HCT116 (cell line): ENCODE measurements at regions not wholly inside any gene's neighbourhood (a gene's known extent, or its start where the extent isn't known, plus 50 kb on each side); places are given as distances from the start of the nearest gene placed in this dataset.

ENCODE experiments used
- ATAC-seq: fragments of 200-7000 bp; cut with Tn5 transposase; 2 replicates; pipeline ENCODE4 v1.9.1; 2020; ENCODE audit warnings: mild to moderate bottlenecking, moderate library complexity
- BruUV-seq: library from RNA; stranded (reverse); fragments of 400-500 nt; replicated peaks from 2 replicates; lab custom pipeline; 2021; lab: Mats Ljungman, UMichigan
- CTCF ChIA-PET: fragments of 300-600 bp; sonication (Branson Sonifier 250); formaldehyde crosslinking; loops from one replicate; lab custom pipeline; 2021; ENCODE audit warnings: antibody characterized with exemption; lab: Charles Lee
- POLR2A ChIA-PET: fragments of 300-600, 350-600 bp; sonication (Branson Sonifier 250); formaldehyde crosslinking; loops from one replicate; lab custom pipeline; 2021; ENCODE audit warnings: antibody characterized with exemption; lab: Charles Lee
- RAD21 ChIA-PET, 2 experiments: fragments of 300-600 bp; sonication (Branson Sonifier 250); formaldehyde crosslinking; loops; one replicate each; lab custom pipeline; 2023; ENCODE audit warnings: low total read pairs in 2 of 2; ENCODE audit not compliant: uncharacterized antibody in 2 of 2, unreplicated experiment in 2 of 2, low non-redundant PET in 1 of 2; lab: Charles Lee
- DNase-seq: peaks from one replicate; pipeline ENCODE4 v3.0.0-alpha.2; 2010; ENCODE audit warnings: low read depth, low spot score
- H2AFZ ChIP-seq: fragments of 200-600 bp; shearing (Covaris generic), sonication (generic); 2 replicates; pipeline ENCODE4 v1.6.1; 2017; ENCODE audit warnings: low read depth, mixed run types, mixed read lengths, antibody characterized with exemption, low read length; ENCODE audit not compliant: poor library complexity, severe bottlenecking
- H3K27ac ChIP-seq: 2 replicates; pipeline ENCODE4 v1.5.1; 2012; ENCODE audit warnings: low read depth, low read length
- H3K27me3 ChIP-seq: fragments of 200-600 bp; sonication (generic); 2 replicates; pipeline ENCODE4 v1.6.1; 2016; ENCODE audit warnings: mixed run types, low read length, mixed read lengths; ENCODE audit not compliant: insufficient read depth
- H3K36me3 ChIP-seq, 2 experiments: fragments of 200-500 bp in 1 of 2; fragments of 200-600 bp in 1 of 2; sonication (Bioruptor generic) in 1 of 2; sonication (generic) in 1 of 2; 2 replicates each; pipeline versions ENCODE4 v1.5.1 to v1.6.1; 2014 to 2016; ENCODE audit warnings: low read length in 2 of 2, inconsistent platforms in 1 of 2, mixed read lengths in 1 of 2, mixed run types in 1 of 2; ENCODE audit not compliant: insufficient read depth in 2 of 2, control insufficient read depth in 1 of 2
- H3K4me1 ChIP-seq, 2 experiments: fragments of 200-600 bp in 1 of 2; sonication (generic) in 1 of 2; 2 replicates each; pipeline versions ENCODE4 v1.5.1 to v1.6.1; 2012 to 2017; ENCODE audit warnings: low read length in 2 of 2, inconsistent platforms in 1 of 2, mild to moderate bottlenecking in 1 of 2, mixed read lengths in 1 of 2, mixed run types in 1 of 2, moderate library complexity in 1 of 2; ENCODE audit not compliant: insufficient read depth in 2 of 2, control insufficient read depth in 1 of 2
- H3K4me2 ChIP-seq: fragments of 200-600 bp; sonication (generic); 2 replicates; pipeline ENCODE4 v1.6.1; 2017; ENCODE audit warnings: mixed run types, low read length, mixed read lengths
- H3K4me3 ChIP-seq, 2 experiments: fragments of 200-600 bp in 1 of 2; sonication (generic) in 1 of 2; replicated peaks in 1 of 2; 2 replicates each; pipeline ENCODE4 v1.5.1; 2011 to 2016; ENCODE audit warnings: low read length in 2 of 2, control low read depth in 1 of 2, low read depth in 1 of 2, mild to moderate bottlenecking in 1 of 2, mixed read lengths in 1 of 2, mixed run types in 1 of 2
- H3K79me2 ChIP-seq: fragments of 200-600 bp; sonication (generic); 2 replicates; pipeline ENCODE4 v1.6.1; 2017; ENCODE audit warnings: mild to moderate bottlenecking, mixed run types, low read length, moderate library complexity, mixed read lengths; ENCODE audit not compliant: insufficient read depth
- H3K9ac ChIP-seq: fragments of 200-600 bp; sonication (generic); 2 replicates; pipeline ENCODE4 v1.6.1; 2016; ENCODE audit warnings: low read length, mixed read lengths
- H3K9me2 ChIP-seq: fragments of 200-600 bp; sonication (generic), shearing (Covaris generic); 2 replicates; pipeline ENCODE4 v1.6.1; 2017; ENCODE audit warnings: mixed run types, mild to moderate bottlenecking, moderate library complexity; ENCODE audit not compliant: insufficient read depth
- H3K9me3 ChIP-seq, 2 experiments: fragments of 200-500 bp in 1 of 2; fragments of 200-600 bp in 1 of 2; sonication (Bioruptor generic) in 1 of 2; sonication (generic) in 1 of 2; 2 replicates each; pipeline ENCODE4 v1.6.1; 2014 to 2017; ENCODE audit warnings: low read length in 2 of 2, mixed read lengths in 2 of 2, inconsistent platforms in 1 of 2, low read depth in 1 of 2, mild to moderate bottlenecking in 1 of 2, mixed run types in 1 of 2, moderate library complexity in 1 of 2; ENCODE audit not compliant: control insufficient read depth in 1 of 2, insufficient read depth in 1 of 2
- H4K20me1 ChIP-seq: fragments of 200-600 bp; sonication (generic), shearing (Covaris generic); 2 replicates; pipeline ENCODE4 v1.6.1; 2017; ENCODE audit warnings: mixed run types, mild to moderate bottlenecking, moderate library complexity; ENCODE audit not compliant: insufficient read depth
- ATF3 ChIP-seq: IDR thresholded peaks from 2 replicates; pipeline ENCODE4 v1.6.1; 2012
- CBX3 ChIP-seq: IDR thresholded peaks from 2 replicates; pipeline ENCODE4 v1.6.1; 2012; ENCODE audit warnings: low read depth
- CEBPB ChIP-seq: IDR thresholded peaks from 2 replicates; pipeline ENCODE4 v1.6.1; 2012; ENCODE audit warnings: low read depth
- CTCF ChIP-seq, 3 experiments: fragments of 200-600 bp in 1 of 3; sonication (generic) in 1 of 3; IDR thresholded peaks in 2 of 3; conservative IDR thresholded peaks in 1 of 3; 2 replicates each; pipeline ENCODE4 v1.5.1; 2012 to 2017; ENCODE audit warnings: low read depth in 2 of 3, low read length in 2 of 3, antibody characterized with exemption in 1 of 3, borderline replicate concordance in 1 of 3, control low read depth in 1 of 3, mild to moderate bottlenecking in 1 of 3, mixed read lengths in 1 of 3, mixed run types in 1 of 3, moderate library complexity in 1 of 3; ENCODE audit not compliant: insufficient read depth in 1 of 3
- EGR1 ChIP-seq: IDR thresholded peaks from 2 replicates; pipeline ENCODE4 v1.6.1; 2012; ENCODE audit warnings: low read depth
- ELF1 ChIP-seq: IDR thresholded peaks from 2 replicates; pipeline ENCODE4 v1.6.1; 2012; ENCODE audit warnings: low read depth, borderline replicate concordance
- EZH2 ChIP-seq: fragments of 200-600 bp; sonication (generic); IDR thresholded peaks from 2 replicates; pipeline ENCODE4 v1.6.1; 2017; ENCODE audit warnings: antibody characterized with exemption, mixed run types
- EZH2phosphoT487 ChIP-seq: fragments of 200-600 bp; IDR thresholded peaks from 2 replicates; pipeline ENCODE4 v1.6.1; 2018; ENCODE audit warnings: antibody characterized with exemption, borderline replicate concordance
- JUND ChIP-seq: IDR thresholded peaks from 2 replicates; pipeline ENCODE4 v1.6.1; 2012
- POLR2A ChIP-seq: IDR thresholded peaks from 2 replicates; pipeline ENCODE4 v1.7.0; 2011; ENCODE audit warnings: borderline replicate concordance; ENCODE audit not compliant: insufficient read depth, insufficient read length; ENCODE audit errors: extremely low read depth
- POLR2AphosphoS5 ChIP-seq: IDR thresholded peaks from 2 replicates; pipeline ENCODE4 v1.6.1; 2011; ENCODE audit warnings: mild to moderate bottlenecking, low read depth, low read length, moderate library complexity
- RAD21 ChIP-seq: IDR thresholded peaks from 2 replicates; pipeline ENCODE4 v1.6.1; 2012; ENCODE audit warnings: low read depth, mild to moderate bottlenecking
- SIN3A ChIP-seq: IDR thresholded peaks from 2 replicates; pipeline ENCODE4 v1.6.1; 2012; ENCODE audit warnings: low read depth
- SP1 ChIP-seq: IDR thresholded peaks from 2 replicates; pipeline ENCODE4 v1.6.1; 2012; ENCODE audit warnings: low read depth
- SRF ChIP-seq: IDR thresholded peaks from 2 replicates; pipeline ENCODE4 v1.6.1; 2012; ENCODE audit warnings: low read depth
- YY1 ChIP-seq: IDR thresholded peaks from 2 replicates; pipeline ENCODE4 v1.6.1; 2011; ENCODE audit warnings: low read length, low read depth, moderate library complexity, mild to moderate bottlenecking; ENCODE audit not compliant: insufficient replicate concordance; ENCODE audit errors: extremely low read depth
- ZFX ChIP-seq: fragments of 450-650 bp; IDR thresholded peaks from 2 replicates; pipeline ENCODE4 v1.6.1; 2017
- ZNF274 ChIP-seq: fragments of 200-500 bp; sonication (Bioruptor generic); IDR thresholded peaks from 2 replicates; pipeline ENCODE4 v1.6.1; 2014; ENCODE audit warnings: mild to moderate bottlenecking, low read depth, low read length, inconsistent platforms
- intact Hi-C: fragments of 100-400 bp; cut with micrococcal nuclease; formaldehyde crosslinking; loops from 2 replicates; pipeline ENCODE4 v1.10.0; 2022
- TF ChIP-seq, protein P1 (sequence below): IDR thresholded peaks from 2 replicates; pipeline ENCODE4 v1.6.1; 2012

- ChIA-PET RAD21 (no interaction called here), POLR2A (interaction anchor here (0.6 kb wide), 1 partner anchor 600 kb away, joined by 3 read pairs; no protein-coding TSS in a partner anchor), CTCF (interaction anchor here (0.5 to 1.2 kb wide), 3 partner anchors 19 to 439 kb away, joined by 3 to 4 read pairs (median 3); no protein-coding TSS in a partner anchor)
- Histone ChIP-seq H3K9ac (no peak overlapping the region), H4K20me1 (no peaks in the 10 kb centered on the region), H2AFZ (no peak overlapping the region), H3K9me3 (no peaks in the 10 kb centered on the region), H3K36me3 (no peaks in the 10 kb centered on the region), H3K79me2 (no peaks in the 10 kb centered on the region), H3K27ac (no peak overlapping the region), H3K27me3 (no peaks in the 10 kb centered on the region), H3K9me2 (no peaks in the 10 kb centered on the region), H3K4me3 (no peak overlapping the region), H3K4me2 (no peak overlapping the region), H3K4me1 (peaks cover 3 to 9% of the 10 kb centered on the region in 2 experiments; a peak in 2 of 4 replicates)
- ATAC-seq (no peak), DNase-seq (no peak)
- intact Hi-C loops: no loop called here
- BruUV-seq: no TSS peak
- TF ChIP-seq RAD21 (no peak), SIN3A (no peak), ELF1 (no peak), ZNF274 (no peak), CEBPB (no peak), SP1 (no peak)
These were observed 54.7 kb upstream of the RIOK3 start for GRCh38 chr18:23398401-23398800.

GRCh38 chr18:23399067-23399466 lies 54.0 kb upstream of the RIOK3 start:
- Histone ChIP-seq H3K36me3 (no peaks in the 10 kb centered on the region), H3K9me2 (no peaks in the 10 kb centered on the region), H3K4me2 (no peak overlapping the region), H3K4me1 (peaks cover 3 to 9% of the 10 kb centered on the region in 2 experiments; a peak in 2 of 4 replicates), H4K20me1 (no peaks in the 10 kb centered on the region), H3K27ac (no peak overlapping the region), H3K9me3 (no peaks in the 10 kb centered on the region), H3K9ac (no peak overlapping the region), H3K4me3 (no peak overlapping the region), H3K79me2 (no peaks in the 10 kb centered on the region), H3K27me3 (no peaks in the 10 kb centered on the region), H2AFZ (no peak overlapping the region)
- TF ChIP-seq EGR1: no peak
- TF ChIP-seq ELF1: no peak
- TF ChIP-seq YY1: no peak
- TF ChIP-seq EZH2: no peak
- TF ChIP-seq ATF3: no peak
- TF ChIP-seq CBX3: no peak
- no peak for TF ChIP-seq RAD21
- no peak for TF ChIP-seq CTCF (IDR thresholded peaks at IDR 0.05 in 2 of 3, conservative IDR thresholded peaks at IDR 0.05 in 1 of 3; ENCODE audit: borderline replicate concordance in 1 of 3, insufficient read depth in 1 of 3, low read depth in 2 of 3, low read length in 2 of 3)
- no peak for TF ChIP-seq POLR2A
- no peak for TF ChIP-seq POLR2AphosphoS5
- no peak for TF ChIP-seq ZNF274
- no peak for TF ChIP-seq ZFX
- no peak for TF ChIP-seq EZH2phosphoT487
- TF ChIP-seq, protein P1, sequence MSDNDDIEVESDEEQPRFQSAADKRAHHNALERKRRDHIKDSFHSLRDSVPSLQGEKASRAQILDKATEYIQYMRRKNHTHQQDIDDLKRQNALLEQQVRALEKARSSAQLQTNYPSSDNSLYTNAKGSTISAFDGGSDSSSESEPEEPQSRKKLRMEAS: no peak
- TF ChIP-seq CEBPB: no peak
- TF ChIP-seq SP1: no peak
- TF ChIP-seq JUND: no peak
- no peak for TF ChIP-seq SRF
- no peak for TF ChIP-seq SIN3A
- CTCF ChIA-PET: interaction anchor here (0.8 to 1.2 kb wide), 3 partner anchors 12 to 267 kb away, joined by 3 to 4 read pairs (median 3); no protein-coding TSS in a partner anchor
- RAD21 ChIA-PET: no interaction called here
- no peak for DNase-seq
- no TSS peak for BruUV-seq
- POLR2A ChIA-PET: no interaction called here
- intact Hi-C loops: no loop called here
- no peak for ATAC-seq
